Nephron (organoid): ENCODE measurements at regions not wholly inside any gene's neighbourhood (a gene's known extent, or its start where the extent isn't known, plus 50 kb on each side); places are given as distances from the start of the nearest gene placed in this dataset.

ENCODE experiments used
- H3K27ac Mint-ChIP-seq, 3 experiments: 2 replicates each; pipeline ENCODE4 v1.8.0; 2020; ENCODE audit warnings: mixed read lengths in 3 of 3, mild to moderate bottlenecking in 2 of 3, moderate library complexity in 1 of 3
- H3K27me3 Mint-ChIP-seq: 2 replicates; pipeline ENCODE4 v1.8.0; 2021; ENCODE audit warnings: low read depth, mild to moderate bottlenecking, moderate library complexity, mixed read lengths
- H3K36me3 Mint-ChIP-seq: 2 replicates; pipeline ENCODE4 v1.8.0; 2020; ENCODE audit warnings: low read depth, mixed read lengths
- H3K4me1 Mint-ChIP-seq: 2 replicates; pipeline ENCODE4 v1.8.0; 2020; ENCODE audit warnings: mixed read lengths
- H3K4me3 Mint-ChIP-seq, 3 experiments: 2 replicates each; pipeline ENCODE4 v1.8.0; 2020; ENCODE audit warnings: mild to moderate bottlenecking in 3 of 3, mixed read lengths in 3 of 3, moderate library complexity in 2 of 3
- H3K9me3 Mint-ChIP-seq: 2 replicates; pipeline ENCODE4 v1.8.0; 2020; ENCODE audit warnings: mixed read lengths
- TF ChIP-seq, protein P1 (sequence below), 3 experiments: fragments of 200-600 bp; sonication (generic); IDR thresholded peaks; one replicate each; pipeline ENCODE4 v1.5.0; 2021; ENCODE audit warnings: antibody characterized with exemption in 3 of 3; ENCODE audit not compliant: unreplicated experiment in 3 of 3

DNA sequence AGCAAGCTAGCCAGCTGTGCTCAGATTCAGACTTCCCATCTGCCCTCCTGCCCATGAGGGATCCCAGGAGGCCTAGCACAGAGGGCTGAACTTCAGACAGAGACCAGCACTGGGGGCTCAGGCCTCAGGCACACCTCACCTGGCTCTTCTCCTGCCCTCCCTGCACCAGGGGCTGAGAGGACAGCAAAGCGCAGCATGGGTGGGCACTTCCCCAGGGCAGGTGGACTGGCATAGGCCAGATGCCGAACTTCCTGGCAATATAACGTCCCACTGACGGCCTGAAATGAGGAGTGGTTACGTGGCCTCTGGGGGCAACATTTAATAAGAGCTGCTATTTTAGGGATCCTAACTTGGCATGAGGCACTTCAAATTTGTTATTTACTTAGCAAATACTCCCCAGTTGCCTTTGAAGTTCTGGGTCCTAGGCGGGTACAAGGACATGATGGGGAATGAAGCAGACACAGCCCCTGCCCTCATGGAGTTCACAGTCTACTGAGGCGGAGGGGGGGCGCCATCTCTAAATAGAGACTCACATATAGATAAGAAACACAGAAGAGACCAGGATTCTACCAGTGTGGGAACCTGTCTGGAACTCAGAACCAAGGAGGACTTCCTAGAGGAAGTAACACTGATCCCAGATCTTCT, 101.8 kb upstream of the ZMIZ1 start:
- Mint-ChIP-seq H3K9me3 (no peaks in the 10 kb centered on the region), H3K27me3 (peaks cover 10% of the 10 kb centered on the region), H3K4me3 (no peak overlapping the region), H3K36me3 (no peaks in the 10 kb centered on the region), H3K4me1 (peaks cover 12% of the 10 kb centered on the region), H3K27ac (peak overlapping the region in 1 of 3 experiments; percentile 28)
- TF ChIP-seq, protein P1, sequence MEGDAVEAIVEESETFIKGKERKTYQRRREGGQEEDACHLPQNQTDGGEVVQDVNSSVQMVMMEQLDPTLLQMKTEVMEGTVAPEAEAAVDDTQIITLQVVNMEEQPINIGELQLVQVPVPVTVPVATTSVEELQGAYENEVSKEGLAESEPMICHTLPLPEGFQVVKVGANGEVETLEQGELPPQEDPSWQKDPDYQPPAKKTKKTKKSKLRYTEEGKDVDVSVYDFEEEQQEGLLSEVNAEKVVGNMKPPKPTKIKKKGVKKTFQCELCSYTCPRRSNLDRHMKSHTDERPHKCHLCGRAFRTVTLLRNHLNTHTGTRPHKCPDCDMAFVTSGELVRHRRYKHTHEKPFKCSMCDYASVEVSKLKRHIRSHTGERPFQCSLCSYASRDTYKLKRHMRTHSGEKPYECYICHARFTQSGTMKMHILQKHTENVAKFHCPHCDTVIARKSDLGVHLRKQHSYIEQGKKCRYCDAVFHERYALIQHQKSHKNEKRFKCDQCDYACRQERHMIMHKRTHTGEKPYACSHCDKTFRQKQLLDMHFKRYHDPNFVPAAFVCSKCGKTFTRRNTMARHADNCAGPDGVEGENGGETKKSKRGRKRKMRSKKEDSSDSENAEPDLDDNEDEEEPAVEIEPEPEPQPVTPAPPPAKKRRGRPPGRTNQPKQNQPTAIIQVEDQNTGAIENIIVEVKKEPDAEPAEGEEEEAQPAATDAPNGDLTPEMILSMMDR (IDR thresholded peaks at IDR 0.05; ENCODE audit: unreplicated experiment in 3 of 3): no peak

DNA sequence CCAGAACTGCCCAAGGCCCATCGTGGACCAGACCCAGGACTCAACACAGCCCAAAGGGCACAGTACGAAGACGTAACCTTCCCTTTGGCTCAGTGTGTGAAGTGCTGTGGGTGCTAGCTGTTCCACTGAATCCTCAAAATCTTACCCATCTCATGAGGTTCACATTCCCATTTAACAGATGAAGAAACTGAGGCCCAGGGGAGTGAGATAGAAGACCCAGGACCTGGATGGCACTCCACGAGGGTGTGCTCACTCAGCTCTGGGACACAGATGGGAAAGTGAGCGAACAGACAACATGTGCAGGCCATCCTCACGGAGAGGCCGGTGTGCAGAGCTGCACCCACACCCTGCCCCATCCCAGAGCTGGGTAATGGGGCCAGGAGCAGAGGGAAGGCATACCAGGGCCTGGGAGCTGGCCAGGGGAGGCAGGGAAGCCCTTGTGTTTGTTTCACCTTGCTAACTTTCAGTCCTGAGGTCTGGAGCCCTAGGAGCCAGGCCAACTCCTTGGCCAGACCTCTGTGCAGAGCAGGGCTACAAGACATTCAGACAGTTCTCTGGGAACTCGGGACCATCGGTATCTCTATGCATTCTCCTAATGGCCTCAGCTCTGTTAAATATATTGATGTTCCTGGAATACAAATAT, 100.3 kb upstream of the ZMIZ1 start:
- Mint-ChIP-seq H3K4me1 (peaks cover 20% of the 10 kb centered on the region), H3K9me3 (no peaks in the 10 kb centered on the region), H3K27ac (no peak overlapping the region), H3K27me3 (peaks cover 4% of the 10 kb centered on the region), H3K4me3 (no peak overlapping the region), H3K36me3 (no peaks in the 10 kb centered on the region)
- TF ChIP-seq, protein P1 (IDR thresholded peaks at IDR 0.05; ENCODE audit: unreplicated experiment in 3 of 3): no peak

DNA sequence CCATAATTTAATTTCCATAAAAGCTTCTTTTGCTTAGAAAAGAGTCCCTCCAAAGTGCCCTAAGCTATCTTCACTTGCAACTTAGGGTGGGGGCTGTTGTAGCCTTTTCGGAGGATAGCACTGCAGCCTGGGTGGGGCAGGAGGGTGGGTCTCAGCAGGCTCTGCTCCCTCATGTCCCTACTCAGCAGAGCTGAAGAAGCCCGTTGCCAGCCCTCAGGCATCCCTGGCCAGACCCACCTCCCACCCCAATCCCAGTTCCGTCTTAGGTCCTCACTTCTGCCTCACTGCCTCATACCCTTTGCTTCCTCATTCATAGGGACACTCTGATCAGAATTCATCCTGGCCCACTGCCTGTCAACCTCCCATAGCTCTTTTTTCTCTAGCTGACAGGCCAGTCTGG, 99.8 kb upstream of the ZMIZ1 start:
- Mint-ChIP-seq H3K27me3 (peaks cover 4% of the 10 kb centered on the region), H3K4me3 (no peak overlapping the region), H3K9me3 (no peaks in the 10 kb centered on the region), H3K4me1 (peaks cover 20% of the 10 kb centered on the region), H3K27ac (peak overlapping the region in 2 of 3 experiments; percentile 4 to 39), H3K36me3 (no peaks in the 10 kb centered on the region)
- TF ChIP-seq, protein P1 (IDR thresholded peaks at IDR 0.05; ENCODE audit: unreplicated experiment in 3 of 3): no peak

GRCh38 chr10:78969719-78970118, 99.0 kb upstream of the ZMIZ1 start:
- Mint-ChIP-seq H3K9me3 (no peaks in the 10 kb centered on the region), H3K27ac (peak overlapping the region in 1 of 3 experiments; percentile 40), H3K27me3 (peaks cover 4% of the 10 kb centered on the region), H3K4me1 (peaks cover 22% of the 10 kb centered on the region), H3K4me3 (no peak overlapping the region), H3K36me3 (no peaks in the 10 kb centered on the region)
- TF ChIP-seq, protein P1 (IDR thresholded peaks at IDR 0.05; ENCODE audit: unreplicated experiment in 3 of 3): no peak

DNA sequence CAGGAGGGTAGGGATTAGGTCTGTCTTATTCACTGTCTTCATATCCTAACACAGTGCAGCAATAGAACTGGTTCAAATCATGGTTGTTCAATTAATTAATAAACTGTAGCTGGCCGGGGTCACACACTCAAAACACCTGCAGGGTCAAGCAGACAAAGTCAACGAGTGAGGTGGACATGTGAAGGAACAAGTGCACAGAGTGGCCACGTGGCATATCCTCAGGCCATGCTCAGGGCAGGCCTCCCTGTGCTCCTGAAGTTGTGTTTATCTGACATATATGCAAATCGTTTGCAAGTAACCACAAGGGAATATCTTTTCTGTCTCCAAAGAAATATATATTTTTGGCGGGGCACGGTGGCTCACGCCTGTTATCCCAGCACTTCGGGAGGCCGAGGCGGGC, 98.5 kb upstream of the ZMIZ1 start:
- TF ChIP-seq, protein P1 (IDR thresholded peaks at IDR 0.05; ENCODE audit: unreplicated experiment in 3 of 3): no peak
- H3K4me3 Mint-ChIP-seq: no peak overlapping the region
- no peaks in the 10 kb centered on the region for H3K36me3 Mint-ChIP-seq

More for the DNA sequence above, 98.5 kb upstream of the ZMIZ1 start:
- H3K9me3 Mint-ChIP-seq: no peaks in the 10 kb centered on the region
- peak overlapping the region in 2 of 3 experiments; percentile 40 to 68 for H3K27ac Mint-ChIP-seq
- H3K4me1 Mint-ChIP-seq: peaks cover 25% of the 10 kb centered on the region
- H3K27me3 Mint-ChIP-seq: peaks cover 4% of the 10 kb centered on the region
